NCI-H1105 treated with DMSO at 0.1 percent for 48 hours (cell line): ENCODE measurements at regions not wholly inside any gene's neighbourhood (a gene's known extent, or its start where the extent isn't known, plus 50 kb on each side); places are given as distances from the start of the nearest gene placed in this dataset.
A peak's percentile ranks its signal among the peaks of the same experiment; 100 is the strongest.

Experiments
- DNase-seq: peaks from one replicate; lab custom pipeline; 2025; lab: John Stamatoyannopoulos, UW

GRCh38 chr2:18787726-18788125 is 198.4 kb upstream of the NT5C1B start:
- DNase-seq, result no peak

DNA sequence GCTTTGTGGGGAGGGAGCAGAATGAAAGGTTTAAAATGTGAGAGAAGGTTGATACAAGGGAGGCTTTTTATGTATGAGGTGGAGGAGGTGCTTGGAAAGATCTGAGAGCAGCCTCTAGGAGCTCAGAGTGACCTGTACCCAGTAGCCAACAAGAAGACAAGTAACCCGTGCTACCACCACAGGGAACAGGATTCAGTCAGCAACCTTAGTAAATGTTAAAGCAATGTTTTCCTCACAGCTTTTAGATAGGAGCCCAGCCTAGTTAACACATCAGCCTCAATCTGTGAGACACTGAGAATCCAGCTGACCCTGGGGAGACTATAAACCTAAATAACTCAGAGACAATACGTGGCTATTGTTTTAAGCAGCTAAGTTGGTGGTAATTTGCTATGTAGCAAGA is 194.9 kb upstream of the NT5C1B start:
- DNase-seq, result no peak

DNA sequence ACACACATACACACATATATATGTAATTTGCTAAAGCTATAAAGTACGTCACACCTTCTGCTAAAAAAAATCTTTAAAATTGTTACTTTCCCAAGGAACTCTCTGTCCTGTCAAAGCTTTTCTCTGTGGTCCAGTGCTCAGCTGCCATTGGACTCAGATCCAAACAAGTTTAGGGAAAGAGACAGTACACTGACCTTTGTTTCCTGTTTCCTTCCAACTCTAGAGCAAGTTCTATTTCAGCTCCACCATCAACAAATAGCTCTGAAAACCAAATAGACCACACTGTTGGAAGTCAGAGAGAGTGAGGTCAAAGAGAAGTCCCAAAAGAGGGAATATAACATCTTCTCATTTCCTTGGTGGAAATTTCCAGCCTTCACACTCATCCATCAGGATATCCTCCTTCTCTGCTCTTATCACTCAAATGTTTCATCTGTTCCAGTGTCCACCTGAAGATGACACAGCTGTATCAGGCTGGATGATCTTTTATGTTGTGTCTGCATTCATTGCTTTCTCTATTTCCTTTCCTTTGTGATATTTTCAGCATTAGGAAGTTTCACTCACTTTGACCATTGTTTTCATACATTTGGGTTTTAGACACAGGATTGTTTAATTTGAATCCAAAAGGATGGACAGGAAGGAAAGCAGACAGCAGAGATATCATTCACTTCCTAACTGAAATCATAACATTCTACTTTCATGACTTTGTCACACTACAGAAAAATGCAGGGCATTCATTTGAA is 192.3 kb upstream of the NT5C1B start:
- no peak for DNase-seq

DNA sequence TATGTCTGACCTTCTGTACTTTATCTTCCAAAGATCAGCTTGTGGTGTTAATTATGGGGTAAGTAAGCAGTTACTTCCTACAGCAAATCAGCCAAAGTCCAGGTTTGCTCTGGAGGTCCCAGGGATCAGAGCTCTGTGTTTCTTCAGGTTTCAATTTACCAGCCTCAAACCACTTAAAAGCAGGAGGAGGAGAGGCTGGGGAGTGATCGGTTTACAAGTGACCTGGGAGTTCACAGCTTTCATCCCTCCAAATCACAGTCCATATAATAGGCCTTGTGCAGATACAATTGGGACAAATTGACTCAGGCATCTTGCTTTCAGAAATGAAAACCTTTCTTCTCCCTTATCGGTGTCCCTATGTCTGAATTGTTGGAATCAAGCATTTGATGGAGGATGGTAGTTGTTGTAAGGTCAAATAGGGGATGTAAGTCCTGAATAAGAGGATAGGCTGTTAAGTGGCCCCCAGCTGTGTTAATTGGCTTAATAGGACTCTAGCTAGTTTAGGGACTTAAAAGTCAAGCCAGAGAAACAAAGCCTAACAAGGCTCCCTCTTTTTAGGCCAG is 188.0 kb upstream of the NT5C1B start:
- peak; percentile 1 for DNase-seq

GRCh38 chr2:18771212-18771611 is 181.8 kb upstream of the NT5C1B start:
- no peak for DNase-seq

DNA sequence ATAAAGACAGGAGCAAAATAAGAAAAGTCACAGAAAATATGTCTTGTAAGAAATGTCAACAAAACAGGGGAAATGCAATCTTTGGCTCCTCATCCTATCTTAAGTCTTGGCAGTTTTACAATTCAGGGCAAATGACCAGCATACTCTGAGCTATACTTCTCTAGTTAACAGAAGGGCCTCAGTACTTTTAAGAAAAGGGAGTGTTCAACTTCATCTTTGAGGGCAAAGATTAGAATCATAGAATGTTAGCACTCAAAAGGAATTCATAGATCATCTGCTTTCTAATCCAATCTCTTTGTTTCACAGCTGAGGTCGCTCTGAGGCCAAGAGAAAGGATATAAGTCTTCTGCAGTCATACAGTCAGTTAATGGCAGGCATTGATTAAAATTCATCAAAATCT is 174.0 kb upstream of the NT5C1B start:
- no peak for DNase-seq

GRCh38 chr2:18762667-18763066 is 173.3 kb upstream of the NT5C1B start:
- DNase-seq, result no peak

DNA sequence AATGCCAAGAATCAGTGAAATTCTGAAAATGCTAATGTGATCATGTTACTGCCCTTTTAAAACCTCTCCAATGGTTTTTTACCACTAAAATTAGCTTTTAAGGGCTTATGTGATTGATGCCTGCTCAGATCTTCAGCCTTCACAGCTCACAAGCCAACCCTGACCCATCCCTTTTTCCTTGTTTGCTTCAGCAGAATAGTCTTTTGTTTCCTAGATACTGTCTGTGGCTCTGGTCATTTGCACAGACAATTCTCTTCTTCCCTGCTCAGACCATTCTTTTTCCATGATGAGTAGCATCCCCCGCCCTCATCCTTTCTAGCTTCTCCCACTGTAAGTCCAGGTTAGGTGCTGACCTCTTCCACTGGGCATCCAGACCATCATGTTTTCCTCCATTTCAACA is 164.9 kb upstream of the NT5C1B start:
- no peak for DNase-seq

DNA sequence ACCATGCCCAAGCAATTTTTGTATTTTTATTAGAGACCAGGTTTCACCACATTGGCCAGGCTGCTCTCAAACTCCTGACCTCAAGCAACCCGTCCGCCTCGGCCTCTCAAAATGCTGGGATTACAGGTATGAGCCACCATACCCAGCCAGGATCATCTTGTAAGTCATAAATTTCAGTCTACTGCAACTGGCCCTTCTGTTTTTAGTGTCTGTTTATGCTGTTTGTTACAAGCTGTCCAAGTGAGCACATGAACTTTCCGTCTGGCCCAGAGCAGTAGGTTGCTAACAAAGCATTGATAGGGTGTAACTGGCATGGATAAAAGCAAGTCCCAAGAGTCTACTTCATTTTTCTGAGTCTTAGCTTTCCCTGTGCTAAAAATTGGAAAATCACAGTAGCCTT is 164.4 kb upstream of the NT5C1B start:
- DNase-seq, result no peak

GRCh38 chr2:18752667-18753422 is 163.5 kb upstream of the NT5C1B start:
- DNase-seq, result no peak

DNA sequence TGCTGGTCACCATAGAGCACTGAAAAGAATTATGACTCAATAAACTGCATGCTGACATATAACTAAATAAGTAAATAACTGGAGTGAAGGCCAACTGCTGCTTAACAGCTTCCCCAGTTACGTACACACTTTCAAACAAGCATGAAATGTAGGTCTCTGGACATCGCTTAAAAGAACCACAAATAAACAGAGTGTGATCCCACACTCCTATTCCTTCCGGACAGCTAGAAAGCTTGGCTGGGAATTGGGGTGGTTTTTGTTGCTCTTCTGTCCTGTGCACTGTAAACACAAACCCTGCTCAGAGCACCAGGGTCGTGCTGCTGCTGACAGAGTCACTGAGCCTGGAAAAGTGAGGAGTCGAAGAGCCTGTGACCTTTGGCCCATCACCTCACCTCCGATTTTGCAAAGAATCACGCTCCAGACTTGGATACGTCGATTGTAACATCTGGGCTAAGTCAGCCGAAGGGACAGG is 162.7 kb upstream of the NT5C1B start:
- no peak for DNase-seq

DNA sequence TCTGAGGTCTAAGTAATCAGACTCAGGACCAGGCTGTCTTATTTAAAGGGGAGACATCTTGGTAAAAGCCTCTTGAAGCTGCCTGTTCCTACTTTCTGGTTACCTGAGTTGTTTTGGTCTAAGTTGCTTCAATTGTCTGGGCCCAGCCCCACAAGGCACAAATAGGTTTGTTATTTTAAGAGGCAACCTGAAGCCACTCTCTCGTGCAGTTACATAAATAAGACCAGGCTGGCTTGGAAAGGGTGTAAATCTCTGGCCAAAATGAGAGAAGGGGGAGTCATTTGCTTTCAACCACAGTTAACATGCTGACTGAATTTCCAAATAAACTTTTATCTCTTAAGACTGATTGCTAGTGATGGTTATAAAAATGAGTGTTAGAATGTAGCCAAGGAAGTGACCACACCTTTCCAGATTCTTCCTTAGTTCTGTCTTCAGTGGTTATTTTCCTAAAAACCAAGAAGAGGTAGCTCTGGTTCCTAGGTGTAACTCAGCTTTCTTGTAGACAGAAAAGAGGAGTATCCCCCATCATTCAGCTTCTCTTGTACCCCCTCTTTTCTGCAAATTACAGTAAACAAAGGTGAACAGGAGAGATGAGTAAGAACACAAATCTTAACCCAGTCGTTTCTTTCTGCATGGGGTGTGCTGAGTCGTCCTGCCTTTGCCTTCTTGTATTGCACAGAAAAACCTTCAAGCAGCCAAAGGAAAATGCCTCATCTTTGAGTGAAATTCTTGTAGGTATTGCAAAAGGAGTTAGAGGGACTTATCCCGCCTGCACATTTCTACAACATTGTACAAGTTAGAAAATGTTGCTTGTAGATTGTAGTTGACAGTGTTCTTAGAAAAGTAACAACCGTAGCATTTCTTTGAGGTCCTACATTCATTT is 161.5 kb upstream of the NT5C1B start:
- no peak for DNase-seq

GRCh38 chr2:18749912-18750526 is 160.7 kb upstream of the NT5C1B start:
- peak; percentile 40 for DNase-seq

- no peak for DNase-seq
Measured at GRCh38 chr2:18745431-18746272, 156.3 kb upstream of the NT5C1B start.

DNA sequence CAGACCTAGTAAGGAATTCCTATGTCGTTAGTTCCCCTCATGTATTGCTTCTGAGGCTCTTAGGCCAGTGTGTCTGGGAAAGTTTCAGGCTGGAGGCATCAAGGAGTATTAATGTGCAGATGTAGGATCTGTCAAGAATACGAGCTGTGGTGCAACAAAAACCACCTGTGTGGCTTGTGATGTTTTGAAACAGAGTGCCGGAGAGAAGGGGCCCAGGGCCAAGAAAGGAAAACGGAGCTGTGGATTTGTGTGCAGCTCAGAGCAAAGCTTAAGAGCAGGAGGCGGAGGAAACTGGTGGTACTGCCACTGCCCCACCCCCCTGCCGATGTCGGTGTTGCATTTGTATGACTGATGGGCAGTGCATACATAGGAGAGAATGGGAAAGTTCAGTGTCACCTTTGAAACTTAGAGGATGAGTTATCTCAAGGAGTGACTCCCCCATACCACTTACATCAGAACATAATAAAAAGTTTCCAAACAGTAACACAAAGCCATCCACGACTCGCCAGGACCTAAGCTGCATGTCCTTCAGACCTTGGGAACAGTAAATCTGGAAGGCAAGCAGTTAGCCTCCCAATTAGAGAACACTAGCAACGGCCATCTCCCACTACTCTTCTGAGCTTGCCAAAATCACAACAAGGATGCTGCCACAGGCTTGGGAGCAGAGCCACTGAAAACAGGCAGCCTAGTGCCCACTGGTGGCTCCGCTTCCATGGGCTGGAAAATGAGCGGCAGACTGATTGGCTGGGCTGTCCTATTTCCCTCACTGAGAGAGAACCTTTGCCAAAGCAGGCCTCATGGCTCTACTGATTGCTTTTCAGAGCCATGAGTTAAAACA is 152.7 kb upstream of the NT5C1B start:
- no peak for DNase-seq

GRCh38 chr2:18741191-18741590 is 151.8 kb upstream of the NT5C1B start:
- DNase-seq, result no peak

- DNase-seq, result no peak
Measured at GRCh38 chr2:18740474-18740881, 151.1 kb upstream of the NT5C1B start.

GRCh38 chr2:18731666-18732065 is 142.3 kb upstream of the NT5C1B start:
- DNase-seq, result no peak

GRCh38 chr2:18724371-18725145 is 135.2 kb upstream of the NT5C1B start:
- DNase-seq, result no peak
